ENCODE measurements at regions not wholly inside any gene's neighbourhood (a gene's known extent, or its start where the extent isn't known, plus 50 kb on each side); places are given as distances from the start of the nearest gene placed in this dataset.

GRCh38 chr5:152264645-152265254 lies 140.3 kb downstream of the NMUR2 start:
- Histone ChIP-seq H4K20me1 (ENCODE audit: control insufficient read depth, insufficient read depth) (no peaks in the 10 kb centered on the region), H3K9ac (ENCODE audit: control insufficient read depth, insufficient read depth, low read length) (no peak overlapping the region), H3K27ac (ENCODE audit: control insufficient read depth, insufficient read depth) (no peak overlapping the region), H3K4me2 (ENCODE audit: control insufficient read depth, insufficient read depth) (no peak overlapping the region), H3K79me2 (ENCODE audit: control insufficient read depth, insufficient read depth, low read length) (no peaks in the 10 kb centered on the region), H3K4me3 (no peak overlapping the region), H3K4me1 (ENCODE audit: control insufficient read depth, insufficient read depth, low read length) (no peaks in the 10 kb centered on the region), H2AFZ (ENCODE audit: control insufficient read depth, low read depth, low read length) (no peak overlapping the region), H3K36me3 (ENCODE audit: control insufficient read depth in 2 of 2, insufficient read depth in 2 of 2, low read length in 1 of 2) (no peaks in the 10 kb centered on the region), H3K27me3 (replicated peaks in 1 of 2; ENCODE audit: control insufficient read depth in 2 of 2, insufficient read depth in 2 of 2, low read length in 1 of 2) (peaks cover 0 to 3% of the 10 kb centered on the region in 2 experiments; a peak in 1 of 4 replicates), H3K9me3 (replicated peaks; ENCODE audit: control insufficient read depth, insufficient read depth, low read length) (no peaks in the 10 kb centered on the region)
- intact Hi-C loops (cut with micrococcal nuclease; ENCODE audit: unreplicated experiment) = no loop called here
- WGBS (ENCODE audit: insufficient coverage, insufficient replicate concordance, low lambda C conversion rate, missing lambda C conversion rate) = 0% methylated on average over 5 of the region's 5 CpGs
- no peak for ATAC-seq
- FAIRE-seq = no peak
- BruUV-seq (replicated peaks) = no TSS peak
- no peak for DNase-seq (ENCODE audit: low read depth, low spot score)
- SMC1A ChIA-PET (ENCODE audit: uncharacterized antibody, unreplicated experiment) = interaction anchor here (1.1 kb wide), 1 partner anchor 440 kb away, joined by 3 read pairs; no protein-coding TSS in a partner anchor
- in situ Hi-C loops (cut with MboI) = no loop called here
- RAD21 ChIA-PET (ENCODE audit: unreplicated experiment) = no interaction called here
- no peak for TF ChIP-seq TCF12 (IDR thresholded peaks at IDR 0.05; ENCODE audit: low read depth, low read length)
- no peak for TF ChIP-seq MTA2 (IDR thresholded peaks at IDR 0.05; ENCODE audit: low read depth)
- TF ChIP-seq YY1 (IDR thresholded peaks at IDR 0.05; ENCODE audit: low read depth, low read length) = no peak
- TF ChIP-seq FOXK2 (IDR thresholded peaks at IDR 0.05) = no peak
- TF ChIP-seq, protein P1, sequence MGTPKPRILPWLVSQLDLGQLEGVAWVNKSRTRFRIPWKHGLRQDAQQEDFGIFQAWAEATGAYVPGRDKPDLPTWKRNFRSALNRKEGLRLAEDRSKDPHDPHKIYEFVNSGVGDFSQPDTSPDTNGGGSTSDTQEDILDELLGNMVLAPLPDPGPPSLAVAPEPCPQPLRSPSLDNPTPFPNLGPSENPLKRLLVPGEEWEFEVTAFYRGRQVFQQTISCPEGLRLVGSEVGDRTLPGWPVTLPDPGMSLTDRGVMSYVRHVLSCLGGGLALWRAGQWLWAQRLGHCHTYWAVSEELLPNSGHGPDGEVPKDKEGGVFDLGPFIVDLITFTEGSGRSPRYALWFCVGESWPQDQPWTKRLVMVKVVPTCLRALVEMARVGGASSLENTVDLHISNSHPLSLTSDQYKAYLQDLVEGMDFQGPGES (IDR thresholded peaks at IDR 0.05) = no peak
- TF ChIP-seq ETV6 (conservative IDR thresholded peaks at IDR 0.05 in 1 of 2, IDR thresholded peaks at IDR 0.05 in 1 of 2; ENCODE audit: borderline replicate concordance in 1 of 2, low read depth in 1 of 2) = no peak
- TF ChIP-seq, protein P2, sequence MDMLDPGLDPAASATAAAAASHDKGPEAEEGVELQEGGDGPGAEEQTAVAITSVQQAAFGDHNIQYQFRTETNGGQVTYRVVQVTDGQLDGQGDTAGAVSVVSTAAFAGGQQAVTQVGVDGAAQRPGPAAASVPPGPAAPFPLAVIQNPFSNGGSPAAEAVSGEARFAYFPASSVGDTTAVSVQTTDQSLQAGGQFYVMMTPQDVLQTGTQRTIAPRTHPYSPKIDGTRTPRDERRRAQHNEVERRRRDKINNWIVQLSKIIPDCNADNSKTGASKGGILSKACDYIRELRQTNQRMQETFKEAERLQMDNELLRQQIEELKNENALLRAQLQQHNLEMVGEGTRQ (IDR thresholded peaks at IDR 0.05; ENCODE audit: borderline replicate concordance, low read depth, low read length) = no peak
- no peak for TF ChIP-seq RBBP5 (conservative IDR thresholded peaks at IDR 0.05)
- no peak for TF ChIP-seq NFYB (IDR thresholded peaks at IDR 0.05; ENCODE audit: insufficient read depth, low read depth, low read length)
- no peak for TF ChIP-seq POLR2A (IDR thresholded peaks at IDR 0.05; ENCODE audit: low read depth, low read length)
- TF ChIP-seq, protein P3, sequence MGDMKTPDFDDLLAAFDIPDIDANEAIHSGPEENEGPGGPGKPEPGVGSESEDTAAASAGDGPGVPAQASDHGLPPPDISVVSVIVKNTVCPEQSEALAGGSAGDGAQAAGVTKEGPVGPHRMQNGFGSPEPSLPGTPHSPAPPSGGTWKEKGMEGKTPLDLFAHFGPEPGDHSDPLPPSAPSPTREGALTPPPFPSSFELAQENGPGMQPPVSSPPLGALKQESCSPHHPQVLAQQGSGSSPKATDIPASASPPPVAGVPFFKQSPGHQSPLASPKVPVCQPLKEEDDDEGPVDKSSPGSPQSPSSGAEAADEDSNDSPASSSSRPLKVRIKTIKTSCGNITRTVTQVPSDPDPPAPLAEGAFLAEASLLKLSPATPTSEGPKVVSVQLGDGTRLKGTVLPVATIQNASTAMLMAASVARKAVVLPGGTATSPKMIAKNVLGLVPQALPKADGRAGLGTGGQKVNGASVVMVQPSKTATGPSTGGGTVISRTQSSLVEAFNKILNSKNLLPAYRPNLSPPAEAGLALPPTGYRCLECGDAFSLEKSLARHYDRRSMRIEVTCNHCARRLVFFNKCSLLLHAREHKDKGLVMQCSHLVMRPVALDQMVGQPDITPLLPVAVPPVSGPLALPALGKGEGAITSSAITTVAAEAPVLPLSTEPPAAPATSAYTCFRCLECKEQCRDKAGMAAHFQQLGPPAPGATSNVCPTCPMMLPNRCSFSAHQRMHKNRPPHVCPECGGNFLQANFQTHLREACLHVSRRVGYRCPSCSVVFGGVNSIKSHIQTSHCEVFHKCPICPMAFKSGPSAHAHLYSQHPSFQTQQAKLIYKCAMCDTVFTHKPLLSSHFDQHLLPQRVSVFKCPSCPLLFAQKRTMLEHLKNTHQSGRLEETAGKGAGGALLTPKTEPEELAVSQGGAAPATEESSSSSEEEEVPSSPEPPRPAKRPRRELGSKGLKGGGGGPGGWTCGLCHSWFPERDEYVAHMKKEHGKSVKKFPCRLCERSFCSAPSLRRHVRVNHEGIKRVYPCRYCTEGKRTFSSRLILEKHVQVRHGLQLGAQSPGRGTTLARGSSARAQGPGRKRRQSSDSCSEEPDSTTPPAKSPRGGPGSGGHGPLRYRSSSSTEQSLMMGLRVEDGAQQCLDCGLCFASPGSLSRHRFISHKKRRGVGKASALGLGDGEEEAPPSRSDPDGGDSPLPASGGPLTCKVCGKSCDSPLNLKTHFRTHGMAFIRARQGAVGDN (IDR thresholded peaks at IDR 0.05) = no peak
- no peak for TF ChIP-seq EGR1 (IDR thresholded peaks at IDR 0.05; ENCODE audit: borderline replicate concordance in 1 of 2, low read depth in 2 of 2, low read length in 2 of 2)
- TF ChIP-seq, protein P4, sequence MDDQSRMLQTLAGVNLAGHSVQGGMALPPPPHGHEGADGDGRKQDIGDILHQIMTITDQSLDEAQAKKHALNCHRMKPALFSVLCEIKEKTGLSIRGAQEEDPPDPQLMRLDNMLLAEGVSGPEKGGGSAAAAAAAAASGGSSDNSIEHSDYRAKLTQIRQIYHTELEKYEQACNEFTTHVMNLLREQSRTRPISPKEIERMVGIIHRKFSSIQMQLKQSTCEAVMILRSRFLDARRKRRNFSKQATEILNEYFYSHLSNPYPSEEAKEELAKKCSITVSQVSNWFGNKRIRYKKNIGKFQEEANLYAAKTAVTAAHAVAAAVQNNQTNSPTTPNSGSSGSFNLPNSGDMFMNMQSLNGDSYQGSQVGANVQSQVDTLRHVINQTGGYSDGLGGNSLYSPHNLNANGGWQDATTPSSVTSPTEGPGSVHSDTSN (IDR thresholded peaks at IDR 0.05; ENCODE audit: insufficient replicate concordance, low read depth, low read length) = no peak
- TF ChIP-seq FOXM1 (IDR thresholded peaks at IDR 0.05; ENCODE audit: low read depth, low read length) = no peak
- TF ChIP-seq ASH2L (IDR thresholded peaks at IDR 0.05; ENCODE audit: borderline replicate concordance, low read depth) = no peak
- no peak for TF ChIP-seq RFX5 (IDR thresholded peaks at IDR 0.05; ENCODE audit: low read depth, low read length)
- TF ChIP-seq GABPA (IDR thresholded peaks at IDR 0.05; ENCODE audit: low read depth) = no peak
- TF ChIP-seq ZNF207 (IDR thresholded peaks at IDR 0.05; ENCODE audit: borderline replicate concordance) = no peak
- POLR2A ChIA-PET = no interaction called here
- CTCF ChIA-PET = interaction anchor here (0.6 kb wide), 1 partner anchor 19 kb away, joined by 3 read pairs; no protein-coding TSS in a partner anchor
